HG02642 (cell line): ENCODE measurements at regions not wholly inside any gene's neighbourhood (a gene's known extent, or its start where the extent isn't known, plus 50 kb on each side); places are given as distances from the start of the nearest gene placed in this dataset.

Experiments
- ATAC-seq: cut with Tn5 transposase; IDR thresholded peaks from one replicate; pipeline ENCODE4 v1.9.1; 2021; ENCODE audit warnings: mild to moderate bottlenecking; ENCODE audit not compliant: unreplicated experiment, poor library complexity

GRCh38 chrX:110430293-110431076, 71.8 kb downstream of the RTL9 start:
- ATAC-seq = no peak

GRCh38 chrX:110432091-110432905, 73.7 kb downstream of the RTL9 start:
- ATAC-seq = no peak

GRCh38 chrX:110432906-110433215, 74.2 kb downstream of the RTL9 start:
- no peak for ATAC-seq

DNA sequence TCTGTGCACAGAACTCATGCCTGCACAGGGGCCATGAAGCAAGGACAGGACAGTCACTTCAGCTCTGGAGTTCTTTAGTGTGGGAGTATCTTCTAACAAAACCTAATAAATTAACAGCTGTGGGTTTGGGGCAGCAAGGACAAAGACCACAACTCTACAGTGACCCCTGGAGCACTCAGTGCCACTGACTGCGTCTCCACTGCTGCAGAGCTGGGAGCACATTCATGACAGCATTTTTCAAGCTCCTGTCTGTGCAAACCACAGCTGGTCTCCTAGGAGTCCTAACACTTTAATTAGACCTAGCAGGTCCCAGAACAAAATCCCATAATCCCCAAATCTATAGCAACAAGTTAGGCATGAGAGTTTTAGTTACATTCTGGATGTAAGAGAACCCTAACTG, 76.5 kb downstream of the RTL9 start:
- ATAC-seq = no peak

GRCh38 chrX:110436523-110436922, 77.9 kb downstream of the RTL9 start:
- no peak for ATAC-seq

GRCh38 chrX:110437686-110438085, 79.0 kb downstream of the RTL9 start:
- ATAC-seq = no peak

- no peak for ATAC-seq
Measured at GRCh38 chrX:110440016-110440805, 81.6 kb downstream of the RTL9 start.

- peak; percentile 78 for ATAC-seq
Measured at GRCh38 chrX:110442635-110443034, 84.0 kb downstream of the RTL9 start.

- no peak for ATAC-seq
Measured at GRCh38 chrX:110444996-110445395, 86.3 kb downstream of the RTL9 start.

DNA sequence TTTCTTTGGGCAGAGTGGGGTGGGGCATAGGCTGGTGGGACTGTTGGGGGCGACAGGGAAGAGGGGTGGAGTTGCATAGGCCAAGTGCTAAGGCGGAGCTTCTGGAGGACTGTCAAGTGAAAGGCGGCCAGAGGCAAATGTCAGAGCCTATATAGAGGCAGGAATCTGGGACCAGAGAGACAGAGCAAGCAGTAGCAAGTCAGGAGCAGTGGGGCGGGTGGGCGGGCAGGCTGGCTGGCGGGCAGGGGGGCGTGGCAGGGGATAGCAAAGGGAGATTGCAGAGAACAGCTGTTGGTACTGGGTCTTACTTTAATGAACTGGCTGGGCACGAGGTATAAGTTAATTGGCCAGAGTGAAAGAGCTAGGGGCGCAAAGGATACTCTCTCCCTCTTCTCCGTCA, 89.8 kb downstream of the RTL9 start:
- no peak for ATAC-seq

DNA sequence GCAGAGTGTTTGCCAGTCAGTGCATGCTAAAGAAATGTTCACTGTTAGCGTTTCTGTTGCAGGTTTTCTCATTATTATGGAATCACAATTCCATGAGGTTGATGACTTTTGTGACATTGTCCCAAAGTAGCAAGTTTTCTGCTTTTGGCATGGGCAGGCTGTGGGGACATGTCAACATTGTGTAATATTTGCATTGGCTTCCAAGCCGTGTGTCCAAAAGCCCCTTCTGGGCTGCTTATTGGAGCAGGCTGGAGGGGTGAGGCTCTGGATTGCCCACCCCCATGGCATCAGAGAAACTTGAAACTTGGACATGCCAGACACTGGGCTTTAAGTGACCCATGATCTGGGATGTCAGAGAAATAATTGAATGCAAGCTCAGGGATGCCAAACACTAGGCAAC, 90.7 kb downstream of the RTL9 start:
- ATAC-seq = no peak

GRCh38 chrX:110450050-110450449, 91.4 kb downstream of the RTL9 start:
- peak; percentile 92 for ATAC-seq

GRCh38 chrX:110454336-110454735, 95.7 kb downstream of the RTL9 start:
- ATAC-seq = no peak

GRCh38 chrX:110462957-110463356, 104.3 kb downstream of the RTL9 start:
- no peak for ATAC-seq

DNA sequence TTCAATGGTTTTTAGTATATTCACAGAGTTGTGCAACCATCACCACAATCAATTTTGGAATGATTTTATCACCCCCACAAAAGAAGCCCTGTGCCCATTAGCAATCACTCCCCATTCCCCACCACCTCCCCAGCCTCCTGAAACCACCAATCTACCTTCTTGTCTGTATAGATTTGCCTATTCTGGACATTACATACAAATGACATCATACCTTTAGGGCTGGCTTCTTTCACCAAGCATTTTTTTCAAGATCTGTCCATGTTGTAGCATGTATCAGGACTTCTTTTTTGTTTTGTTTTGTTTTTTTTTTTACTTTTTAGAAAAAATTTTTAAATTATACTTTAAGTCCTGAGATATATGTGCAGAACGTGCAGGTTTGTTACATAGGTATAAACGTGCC, 108.1 kb downstream of the RTL9 start:
- no peak for ATAC-seq

- ATAC-seq = no peak
Measured at GRCh38 chrX:110472265-110472664, 113.6 kb downstream of the RTL9 start.

DNA sequence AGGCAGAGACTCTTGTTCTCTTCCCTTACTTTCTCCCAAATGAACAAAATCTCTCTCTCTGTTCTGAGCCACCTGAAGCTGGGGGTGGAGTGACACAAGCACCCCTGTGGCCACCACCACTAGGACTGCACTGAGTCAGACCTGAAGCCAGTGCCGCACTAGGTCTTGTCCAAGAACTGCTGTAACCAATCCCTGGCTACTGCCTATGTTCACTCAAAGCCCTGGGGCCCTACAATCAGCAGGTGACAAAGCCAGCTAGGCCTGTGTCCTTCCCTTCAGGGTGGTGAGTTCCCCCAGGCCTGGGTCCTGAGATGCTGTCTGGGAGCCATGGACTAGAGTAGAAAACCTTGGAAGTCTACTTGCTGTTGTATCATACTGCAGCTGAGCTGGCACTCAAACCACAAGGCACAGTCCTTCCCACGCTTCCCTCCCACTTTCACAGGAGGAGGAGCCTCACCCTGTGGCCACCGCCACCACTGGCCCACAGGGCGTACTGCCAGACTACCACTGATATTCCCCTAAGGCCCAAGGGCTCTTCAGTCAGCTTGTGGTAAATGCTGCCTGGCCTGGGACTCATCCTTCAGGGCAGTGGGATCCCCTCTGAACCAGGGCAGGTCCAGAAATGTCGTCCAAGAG, 119.1 kb downstream of the RTL9 start:
- no peak for ATAC-seq

DNA sequence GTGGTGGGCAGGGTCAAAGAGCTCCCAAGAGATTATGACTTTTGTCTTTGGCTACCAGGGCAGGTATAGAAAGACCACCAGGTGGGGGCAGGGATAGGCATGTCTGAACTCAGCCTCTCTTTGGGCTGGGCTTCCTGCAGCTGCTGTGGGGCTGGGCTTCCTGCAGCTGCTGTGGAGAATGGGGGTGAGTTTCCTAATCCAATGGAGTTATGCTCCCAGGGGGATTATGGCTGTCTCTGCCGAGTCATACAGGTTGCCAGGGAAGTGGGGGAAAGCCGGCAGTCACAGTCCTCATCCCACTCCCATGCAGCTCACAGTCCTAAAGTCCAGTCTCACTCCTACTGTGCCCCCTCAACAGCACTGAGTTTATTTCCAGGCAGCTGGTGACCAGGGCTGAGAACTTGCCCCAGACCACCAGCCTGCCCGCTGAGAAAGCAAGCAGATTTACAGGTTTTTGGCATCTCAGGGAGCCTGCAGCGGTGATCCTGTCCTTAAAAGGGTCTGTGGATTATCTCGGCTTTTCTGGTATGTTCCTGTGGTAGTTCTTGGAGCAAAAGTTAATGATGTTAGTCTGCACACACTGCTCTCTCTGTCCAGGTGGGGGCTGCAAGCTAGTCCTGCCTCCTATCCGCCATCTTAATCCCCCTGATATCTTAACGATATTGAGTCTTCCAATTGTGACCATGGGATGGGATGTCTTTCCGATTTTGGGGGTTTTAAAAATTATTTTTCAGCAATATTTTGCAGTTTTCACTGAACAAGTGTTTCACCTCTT, 133.4 kb downstream of the RTL9 start:
- no peak for ATAC-seq

DNA sequence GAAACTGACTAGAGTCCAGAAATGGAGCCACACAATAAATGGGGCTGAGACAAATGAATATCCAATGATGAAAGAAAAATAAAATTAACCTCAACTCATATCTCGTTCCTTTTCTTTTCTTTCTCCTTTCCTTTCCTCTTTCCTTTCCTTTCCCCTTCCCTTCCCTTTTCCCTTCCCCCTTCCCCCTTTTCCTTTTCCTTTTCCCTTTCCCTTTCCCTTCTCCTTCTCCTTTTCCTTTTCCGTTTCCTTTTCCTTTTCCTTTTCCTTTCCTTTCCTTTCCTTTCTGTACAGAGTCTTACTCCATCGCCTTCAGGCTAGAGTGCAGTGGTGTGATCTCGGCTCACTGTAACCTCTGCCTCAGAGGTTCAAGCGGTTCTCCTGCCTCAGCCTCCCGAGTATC, 146.3 kb downstream of the RTL9 start:
- ATAC-seq = no peak
